ENCODE measurements at regions not wholly inside any gene's neighbourhood (a gene's known extent, or its start where the extent isn't known, plus 50 kb on each side); places are given as distances from the start of the nearest gene placed in this dataset.
"Not testable (repeated sequence)": the region's sequence is repeated elsewhere in the genome, so short reads cannot be mapped to it uniquely, and the experiment has no call there.

GRCh38 chr13:72561791-72562190 is 165.6 kb downstream of the MZT1 start:
- H3K36me3 ChIP-seq = no peaks in the 10 kb centered on the region
- no peak overlapping the region for H3K4me3 ChIP-seq
- H3K27ac ChIP-seq = no peak overlapping the region
- TF ChIP-seq POLR2A (IDR thresholded peaks at IDR 0.05) = no peak
- no peak for TF ChIP-seq POLR2AphosphoS5 (IDR thresholded peaks at IDR 0.05)
- no peak for TF ChIP-seq EP300 (IDR thresholded peaks at IDR 0.05)
- no peak for TF ChIP-seq CTCF (IDR thresholded peaks at IDR 0.05)
- no peak for DNase-seq
- no peaks in the 10 kb centered on the region for H3K9me3 ChIP-seq
- intact Hi-C loops (cut with DNase I) = no loop called here
- no peaks in the 10 kb centered on the region for H3K27me3 ChIP-seq
- H3K4me1 ChIP-seq = peaks cover 0 to 11% (median 0%) of the 10 kb centered on the region in 4 donors
- WGBS, 2 donors = 73 to 80% methylated on average over 2 of the region's 2 CpGs

DNA sequence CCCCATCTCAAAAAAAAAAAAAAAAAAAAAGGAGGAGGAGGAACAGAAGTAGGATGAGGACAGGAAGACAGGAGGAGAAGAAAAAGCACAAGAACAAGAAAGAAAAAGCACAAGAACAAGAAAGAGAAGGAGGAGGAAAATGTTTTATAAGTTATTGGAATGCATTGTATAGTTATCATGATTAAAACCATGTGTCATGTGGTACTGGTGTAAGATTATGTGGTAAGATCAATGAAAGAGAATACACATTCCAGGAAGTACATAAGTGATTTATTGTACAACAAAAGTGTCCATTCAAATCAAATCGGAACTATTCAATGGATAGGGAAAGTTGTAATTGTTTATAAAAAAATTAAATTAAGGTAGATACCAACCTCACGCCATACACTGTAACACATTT is 167.7 kb downstream of the MZT1 start:
- peaks cover 0 to 11% (median 0%) of the 10 kb centered on the region in 4 donors for H3K4me1 ChIP-seq
- no peak for TF ChIP-seq POLR2AphosphoS5 (IDR thresholded peaks at IDR 0.05)
- TF ChIP-seq EP300 (IDR thresholded peaks at IDR 0.05) = no peak
- no peak for TF ChIP-seq CTCF (IDR thresholded peaks at IDR 0.05)
- TF ChIP-seq POLR2A (IDR thresholded peaks at IDR 0.05) = no peak
- H3K27ac ChIP-seq = no peak overlapping the region
- no peak overlapping the region for H3K4me3 ChIP-seq
- intact Hi-C loops (cut with DNase I) = no loop called here
- no peaks in the 10 kb centered on the region for H3K36me3 ChIP-seq
- H3K9me3 ChIP-seq = no peaks in the 10 kb centered on the region
- no peak for DNase-seq
- WGBS, 2 donors = 88 to 94% methylated on average over 2 of the region's 2 CpGs
- H3K27me3 ChIP-seq = no peaks in the 10 kb centered on the region

DNA sequence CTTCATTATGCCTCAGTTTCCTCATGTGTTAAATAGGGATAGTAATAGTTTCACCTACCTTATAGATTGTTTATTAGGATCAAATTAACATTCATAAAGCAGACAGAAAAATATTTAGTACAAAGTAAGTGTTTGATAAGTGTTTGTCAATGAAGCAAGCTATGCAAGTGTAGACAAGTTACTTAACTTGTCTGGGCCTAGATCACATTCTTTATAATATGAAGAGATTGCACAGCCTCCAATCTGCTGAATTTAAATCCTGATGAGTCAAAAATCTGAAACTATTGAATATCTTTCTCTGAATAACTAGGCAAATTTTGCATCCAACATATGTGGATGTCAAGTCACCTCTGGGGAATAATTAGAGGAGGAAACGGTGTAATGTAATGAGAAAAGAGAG is 170.5 kb downstream of the MZT1 start:
- no peak for TF ChIP-seq POLR2A (IDR thresholded peaks at IDR 0.05)
- TF ChIP-seq EP300 (IDR thresholded peaks at IDR 0.05) = no peak
- TF ChIP-seq POLR2AphosphoS5 (IDR thresholded peaks at IDR 0.05) = no peak
- H3K36me3 ChIP-seq = no peaks in the 10 kb centered on the region
- WGBS, 2 donors = 89 to 97% methylated on average over 1 of the region's 1 CpG
- no peak overlapping the region for H3K27ac ChIP-seq
- no peaks in the 10 kb centered on the region for H3K27me3 ChIP-seq
- no peak overlapping the region for H3K4me3 ChIP-seq
- no peaks in the 10 kb centered on the region for H3K9me3 ChIP-seq
- DNase-seq = no peak
- intact Hi-C loops (cut with DNase I) = no loop called here
- H3K4me1 ChIP-seq = peaks cover 0 to 4% (median 0%) of the 10 kb centered on the region in 4 donors

DNA sequence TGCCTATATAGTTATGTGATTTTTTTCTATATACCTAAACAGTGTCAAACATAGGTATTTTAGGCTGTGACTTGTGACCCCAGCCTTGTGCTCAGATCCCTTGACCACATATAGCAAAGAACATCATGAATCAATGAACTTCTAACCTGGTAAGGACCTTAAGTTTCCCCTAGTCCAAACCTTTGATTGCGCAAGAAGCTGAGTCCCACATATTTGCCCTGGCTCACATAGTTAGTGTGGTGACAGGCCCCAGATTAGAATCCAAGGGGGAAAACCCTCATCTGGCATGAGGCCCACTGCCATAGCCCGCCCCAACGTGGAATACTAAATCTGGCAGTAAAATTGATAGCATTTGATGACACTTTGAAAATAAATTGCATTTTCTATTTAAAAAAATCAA is 171.8 kb downstream of the MZT1 start:
- no peak for DNase-seq
- Histone ChIP-seq H3K36me3 (no peaks in the 10 kb centered on the region), H3K9me3 (no peaks in the 10 kb centered on the region), H3K4me1 (no peaks in the 10 kb centered on the region), H3K27ac (no peak overlapping the region), H3K4me3 (no peak overlapping the region), H3K27me3 (no peaks in the 10 kb centered on the region)
- TF ChIP-seq POLR2AphosphoS5 (IDR thresholded peaks at IDR 0.05) (no peak), EP300 (IDR thresholded peaks at IDR 0.05) (no peak), CTCF (IDR thresholded peaks at IDR 0.05) (no peak), POLR2A (IDR thresholded peaks at IDR 0.05) (no peak)
- 85 to 87% methylated on average over 3 of the region's 3 CpGs for WGBS, 2 donors
- intact Hi-C loops (cut with DNase I) = no loop called here

- Histone ChIP-seq H3K9me3 (no peaks in the 10 kb centered on the region), H3K27me3 (no peaks in the 10 kb centered on the region), H3K27ac (no peak overlapping the region), H3K4me3 (no peak overlapping the region), H3K4me1 (no peaks in the 10 kb centered on the region), H3K36me3 (no peaks in the 10 kb centered on the region)
- DNase-seq = no peak
- intact Hi-C loops (cut with DNase I) = no loop called here
- no peak for TF ChIP-seq POLR2AphosphoS5 (IDR thresholded peaks at IDR 0.05)
- WGBS, 2 donors = 35 to 44% methylated on average over 3 of the region's 3 CpGs
These were observed 174.7 kb downstream of the MZT1 start for GRCh38 chr13:72552731-72553130.

DNA sequence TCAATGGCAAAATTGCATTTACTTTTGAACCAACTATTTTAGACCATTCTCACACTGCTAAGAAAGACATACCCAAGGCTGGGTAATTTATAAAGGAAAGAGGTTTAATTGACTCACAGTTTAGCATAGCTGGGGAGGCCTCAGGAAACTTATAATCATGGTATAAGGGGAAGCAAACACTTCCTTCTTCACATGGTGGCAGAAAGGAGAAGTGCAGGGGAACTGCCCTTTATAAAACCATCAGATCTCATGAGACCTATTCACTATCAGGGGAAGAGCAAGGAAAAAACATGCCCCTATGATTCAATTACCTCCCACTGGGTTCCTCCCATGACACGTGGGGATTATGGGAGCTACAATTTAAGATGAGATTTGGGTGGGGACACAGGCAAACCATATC is 181.5 kb downstream of the MZT1 start:
- H3K4me3 ChIP-seq; H3K9me3 ChIP-seq; H3K36me3 ChIP-seq; H3K4me1 ChIP-seq; DNase-seq; intact Hi-C loops (cut with DNase I); H3K27ac ChIP-seq; H3K27me3 ChIP-seq: not testable (repeated sequence)
- 16 to 61% methylated on average over 1 of the region's 1 CpG for WGBS, 2 donors

Measured in sigmoid colon (tissue), 6 donors.